ES-I3 (cell line): ENCODE measurements at regions not wholly inside any gene's neighbourhood (a gene's known extent, or its start where the extent isn't known, plus 50 kb on each side); places are given as distances from the start of the nearest gene placed in this dataset.
"Not testable (repeated sequence)": the region's sequence is repeated elsewhere in the genome, so short reads cannot be mapped to it uniquely, and the experiment has no call there.

Source experiments
- H3K36me3 ChIP-seq: 2 replicates; pipeline ENCODE4 v1.6.1; 2013; ENCODE audit warnings: mild to moderate bottlenecking, low read length, control low read depth, moderate library complexity; ENCODE audit not compliant: insufficient read depth
- H3K4me1 ChIP-seq: 2 replicates; pipeline ENCODE4 v1.6.1; 2013; ENCODE audit warnings: mild to moderate bottlenecking, control low read depth, low read length; ENCODE audit not compliant: insufficient read depth
- H3K9ac ChIP-seq: 2 replicates; pipeline ENCODE4 v1.6.1; 2013; ENCODE audit warnings: low read depth, mild to moderate bottlenecking, low read length, moderate library complexity
- H3K9me3 ChIP-seq: 2 replicates; pipeline ENCODE4 v1.6.1; 2013; ENCODE audit warnings: mild to moderate bottlenecking, low read length, moderate library complexity; ENCODE audit not compliant: control insufficient read depth, insufficient read depth

DNA sequence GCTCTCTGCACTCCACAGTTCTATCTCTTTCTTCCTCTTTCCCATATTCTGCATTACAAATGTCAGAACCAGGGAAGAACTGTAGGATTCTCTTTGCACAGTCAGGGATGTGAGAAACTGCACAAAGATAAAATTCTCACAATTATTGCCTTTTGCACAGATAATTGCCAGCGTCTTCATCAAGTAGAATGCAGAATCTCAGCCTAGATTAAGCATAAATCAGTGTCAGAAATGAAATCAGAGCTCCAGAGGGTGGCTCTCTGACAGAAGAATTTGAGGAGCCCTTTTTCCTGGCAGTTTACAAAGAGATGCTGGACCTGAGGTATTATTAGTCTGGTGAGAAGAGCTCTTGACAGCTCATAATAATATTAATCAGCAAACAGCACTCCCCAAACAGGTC lies 173.1 kb downstream of the PTH2R start:
- Histone ChIP-seq H3K9me3 (no peaks in the 10 kb centered on the region), H3K36me3 (no peaks in the 10 kb centered on the region), H3K9ac (no peak overlapping the region), H3K4me1 (no peaks in the 10 kb centered on the region)

DNA sequence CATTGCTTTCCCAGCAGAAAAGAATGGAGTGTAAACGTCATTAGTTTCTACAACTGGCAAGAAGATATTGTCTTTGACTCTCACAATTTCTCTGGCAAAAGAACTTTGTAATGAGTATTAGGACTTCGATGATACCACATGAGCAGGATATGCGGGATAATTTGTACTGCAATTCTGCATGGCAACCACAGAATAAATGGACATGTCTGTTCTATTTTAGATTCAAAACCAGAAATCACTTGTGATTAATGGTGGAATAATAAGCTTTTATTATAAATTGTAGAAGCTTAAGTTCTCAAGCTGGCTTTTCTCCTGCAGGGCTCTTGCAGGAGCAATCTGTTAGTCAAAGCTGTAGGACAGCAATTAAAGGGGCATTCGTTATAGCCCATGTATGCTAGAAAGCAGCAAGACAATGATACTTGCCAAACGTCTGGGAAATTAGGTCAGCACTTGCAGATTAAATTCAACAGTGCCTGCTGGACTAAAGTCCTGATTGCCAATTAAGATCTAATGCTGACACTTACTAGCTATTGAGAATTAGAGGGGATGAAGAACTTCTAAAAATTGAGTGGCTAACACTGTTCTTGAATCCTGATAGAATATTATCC lies 177.9 kb downstream of the PTH2R start:
- Histone ChIP-seq H3K9ac (no peak overlapping the region), H3K4me1 (no peaks in the 10 kb centered on the region), H3K9me3 (no peaks in the 10 kb centered on the region), H3K36me3 (no peaks in the 10 kb centered on the region)

DNA sequence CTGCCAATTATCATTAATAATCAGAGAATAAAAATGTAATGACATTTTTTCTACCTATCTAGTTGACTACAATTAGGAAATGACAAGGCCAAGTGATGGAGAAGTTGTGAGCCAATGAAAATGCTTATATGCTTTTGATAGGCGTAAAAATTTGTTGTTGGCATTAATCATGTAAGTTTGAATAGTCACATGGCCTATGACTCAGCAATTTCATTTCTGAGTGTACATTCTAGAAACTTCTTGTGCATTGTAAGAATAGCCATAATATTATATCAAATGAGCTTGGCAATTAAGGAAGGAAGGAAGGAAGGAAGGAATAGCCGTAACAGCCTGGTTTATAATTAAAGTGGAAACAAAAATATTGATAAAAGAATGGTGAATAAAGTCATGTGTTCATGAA lies 179.9 kb downstream of the PTH2R start:
- H3K36me3 ChIP-seq: no peaks in the 10 kb centered on the region
- H3K9me3 ChIP-seq: no peaks in the 10 kb centered on the region
- H3K9ac ChIP-seq: no peak overlapping the region
- no peaks in the 10 kb centered on the region for H3K4me1 ChIP-seq

DNA sequence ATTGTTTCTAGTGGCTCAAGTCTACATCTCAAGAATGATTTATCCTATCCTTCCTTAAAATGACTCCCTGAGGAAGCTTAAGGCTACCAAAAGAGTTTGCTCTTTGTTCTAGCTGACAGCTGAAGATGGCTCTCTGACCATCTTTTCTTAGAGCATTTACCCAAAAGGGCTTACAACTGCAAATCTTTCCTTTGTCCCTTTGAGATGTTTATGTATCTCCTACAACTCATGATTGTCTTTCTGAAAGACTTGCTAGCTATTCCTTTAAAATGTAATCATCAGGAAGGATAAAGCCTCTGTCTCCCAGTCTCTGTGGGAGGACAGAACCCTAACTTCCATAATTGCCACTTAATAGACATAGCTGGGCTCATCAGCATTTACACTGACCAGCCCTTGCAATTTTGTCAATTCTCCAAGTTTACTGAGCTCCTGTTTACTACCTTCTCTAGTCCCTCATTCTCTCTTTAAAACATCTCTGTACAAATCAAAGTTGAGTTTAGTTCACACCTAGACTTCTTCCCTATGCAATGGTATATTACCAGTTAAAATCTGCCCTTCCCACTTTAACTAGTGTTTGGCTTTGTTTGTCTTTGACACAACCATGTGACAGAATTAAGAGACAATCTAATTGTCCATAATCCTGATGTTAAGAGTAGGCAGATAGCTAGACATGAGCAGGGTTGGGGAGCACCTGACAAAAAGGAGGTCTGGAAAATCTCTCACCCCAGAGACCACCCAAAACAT lies 188.2 kb downstream of the PTH2R start:
- peaks cover 7% of the 10 kb centered on the region; the same call in 1 of the 2 replicates for H3K4me1 ChIP-seq
- H3K9me3 ChIP-seq: peaks cover 5% of the 10 kb centered on the region; the same call in 1 of the 2 replicates
- no peak overlapping the region for H3K9ac ChIP-seq
- H3K36me3 ChIP-seq: no peaks in the 10 kb centered on the region

DNA sequence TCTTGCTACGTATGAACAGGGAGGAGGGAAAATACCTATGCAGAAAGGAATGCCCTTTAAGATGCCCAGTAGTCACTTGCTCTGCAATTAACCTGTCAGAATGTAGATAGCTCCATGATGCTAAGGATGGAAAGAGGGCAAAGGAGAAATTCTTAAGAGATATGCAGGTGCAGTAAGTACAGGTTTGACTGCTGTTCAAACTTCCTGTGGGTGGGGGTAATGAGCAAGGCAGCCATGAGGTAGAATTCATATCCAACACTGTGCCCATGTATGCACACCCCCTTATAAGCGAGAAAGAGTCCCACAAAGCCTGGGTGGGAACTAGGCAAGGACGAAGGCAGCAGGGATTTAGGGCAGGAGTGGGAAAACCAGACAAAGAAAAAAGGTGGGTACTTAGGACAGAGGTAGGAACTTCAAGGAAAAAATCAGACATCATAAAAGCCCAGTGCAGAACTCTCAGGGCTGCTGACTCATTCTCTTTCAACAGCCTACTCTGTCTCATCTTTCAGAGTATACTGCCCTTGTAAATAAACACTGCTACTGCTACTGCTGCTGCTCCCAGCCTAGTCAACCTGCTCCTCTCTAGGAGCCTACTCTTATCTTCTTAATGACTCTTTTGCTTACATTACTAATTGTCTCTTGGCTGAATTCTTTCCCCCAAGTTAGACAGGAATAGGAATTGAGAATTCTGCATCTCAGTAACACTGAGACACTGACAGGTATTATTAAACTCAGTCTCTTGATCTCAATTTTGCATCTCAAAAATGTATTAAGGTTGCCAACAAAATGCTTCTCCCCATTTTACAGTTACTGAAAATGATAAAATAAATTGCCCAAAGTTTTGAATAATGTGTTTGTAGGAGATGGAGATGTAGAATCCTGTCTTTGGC lies 189.0 kb downstream of the PTH2R start:
- peaks cover 5% of the 10 kb centered on the region; the same call in 1 of the 2 replicates for H3K9me3 ChIP-seq
- no peak overlapping the region for H3K9ac ChIP-seq
- H3K4me1 ChIP-seq: peaks cover 7% of the 10 kb centered on the region; the same call in 1 of the 2 replicates
- H3K36me3 ChIP-seq: no peaks in the 10 kb centered on the region

DNA sequence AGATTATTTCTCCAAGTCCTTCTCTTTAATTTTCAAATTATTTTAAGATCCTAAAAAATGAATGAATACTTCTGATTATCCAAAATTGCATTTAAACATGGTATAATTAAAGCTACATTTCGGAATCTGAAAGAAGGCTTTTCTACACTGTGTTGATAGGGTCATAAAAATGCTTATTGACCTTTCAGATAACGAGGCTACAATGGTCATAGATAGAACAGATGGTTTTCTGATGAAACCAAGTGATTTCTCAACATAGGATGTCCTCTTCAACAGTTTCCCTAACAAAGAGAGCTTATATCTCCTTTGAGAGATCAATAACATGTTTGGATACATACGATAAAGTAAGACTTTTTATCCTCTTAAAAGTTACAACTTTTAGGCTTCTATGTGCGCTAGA lies 201.1 kb downstream of the PTH2R start:
- no peaks in the 10 kb centered on the region for H3K9me3 ChIP-seq
- H3K36me3 ChIP-seq: no peaks in the 10 kb centered on the region
- H3K9ac ChIP-seq: no peak overlapping the region
- H3K4me1 ChIP-seq: no peaks in the 10 kb centered on the region

DNA sequence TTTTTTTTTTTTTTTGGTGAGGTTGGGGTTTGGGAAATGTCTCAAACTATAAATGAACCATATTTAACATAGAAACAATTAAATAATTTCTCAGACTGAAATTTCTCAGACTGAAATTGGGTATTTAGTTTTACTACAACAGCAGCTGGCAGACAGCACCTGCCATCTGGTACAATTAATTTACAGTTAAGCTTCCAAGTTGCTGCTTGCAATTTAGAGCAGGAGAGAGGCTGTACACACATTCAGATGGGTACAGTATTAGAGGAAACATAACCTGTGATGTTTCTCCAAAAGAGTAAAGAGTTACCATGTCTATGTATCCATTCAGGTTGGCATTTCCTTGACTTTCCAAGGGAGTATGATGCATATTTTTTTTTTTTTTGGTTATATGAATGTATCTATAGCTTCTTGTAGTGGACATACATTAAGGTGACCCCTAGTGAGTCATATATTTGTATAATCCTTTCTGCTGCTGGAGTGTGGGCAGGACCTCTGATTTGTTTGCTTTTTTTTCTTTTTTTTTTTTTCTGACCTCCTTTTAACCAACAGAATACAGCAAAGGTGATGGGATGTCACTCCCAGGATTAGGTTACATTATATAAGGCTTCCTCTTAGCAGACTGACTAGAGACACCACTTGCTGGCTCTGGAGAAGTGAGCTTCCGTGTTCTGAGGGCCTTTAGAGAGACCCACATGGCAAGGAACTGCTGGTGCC lies 201.7 kb downstream of the PTH2R start:
- Histone ChIP-seq H3K36me3 (no peaks in the 10 kb centered on the region), H3K4me1 (no peaks in the 10 kb centered on the region), H3K9ac (no peak overlapping the region), H3K9me3 (no peaks in the 10 kb centered on the region)

DNA sequence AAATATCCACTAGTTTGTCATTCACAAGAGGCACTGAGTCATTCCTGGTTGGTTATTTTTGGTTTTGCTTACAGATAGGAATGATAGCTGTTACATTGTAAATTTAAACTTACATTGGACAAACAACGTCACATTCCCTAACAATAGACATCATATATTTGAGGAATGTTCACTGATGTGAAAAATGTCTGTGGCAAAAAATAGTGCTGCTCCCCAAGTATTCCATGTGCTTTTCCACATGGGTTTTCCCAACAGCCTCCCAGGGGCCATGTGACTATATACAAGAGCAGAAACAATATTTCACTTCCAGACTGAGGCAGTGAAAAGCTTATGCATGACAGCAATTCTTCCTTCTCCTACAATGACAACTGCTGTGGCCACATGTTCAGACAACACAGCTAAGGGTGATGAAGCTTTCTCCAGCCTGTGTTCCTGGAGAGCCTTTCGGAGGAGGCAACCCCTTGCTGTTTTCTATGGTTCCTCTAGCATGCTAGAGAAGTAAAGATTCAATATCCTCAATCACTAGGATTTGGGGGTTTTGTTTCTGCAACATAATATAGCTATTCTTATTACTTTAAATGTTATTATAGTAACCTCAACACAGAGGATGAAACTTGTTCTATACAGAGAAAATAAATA lies 202.7 kb downstream of the PTH2R start:
- no peaks in the 10 kb centered on the region for H3K9me3 ChIP-seq
- H3K4me1 ChIP-seq: no peaks in the 10 kb centered on the region
- H3K36me3 ChIP-seq: no peaks in the 10 kb centered on the region
- no peak overlapping the region for H3K9ac ChIP-seq

DNA sequence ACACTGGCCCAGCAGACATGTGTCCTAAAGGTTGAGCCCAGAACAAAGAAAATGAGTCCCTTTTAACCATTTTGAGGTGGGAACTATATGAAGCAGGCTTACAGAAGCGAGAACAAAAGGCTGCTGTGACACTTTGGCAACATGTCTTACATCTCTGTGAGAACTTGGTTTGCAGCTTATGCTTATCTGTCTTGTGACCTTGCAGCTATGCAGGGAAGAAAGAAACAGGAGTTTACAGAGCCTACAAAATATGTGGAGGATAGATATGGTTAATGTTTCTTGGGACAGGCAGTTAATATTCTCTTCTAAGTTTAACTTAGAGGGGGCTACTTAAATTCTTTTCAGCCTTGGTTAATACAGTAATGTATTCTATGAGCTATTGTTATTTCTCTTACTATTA lies 209.1 kb downstream of the PTH2R start:
- not testable (repeated sequence) for H3K36me3 ChIP-seq, H3K9me3 ChIP-seq, H3K4me1 ChIP-seq, H3K9ac ChIP-seq

DNA sequence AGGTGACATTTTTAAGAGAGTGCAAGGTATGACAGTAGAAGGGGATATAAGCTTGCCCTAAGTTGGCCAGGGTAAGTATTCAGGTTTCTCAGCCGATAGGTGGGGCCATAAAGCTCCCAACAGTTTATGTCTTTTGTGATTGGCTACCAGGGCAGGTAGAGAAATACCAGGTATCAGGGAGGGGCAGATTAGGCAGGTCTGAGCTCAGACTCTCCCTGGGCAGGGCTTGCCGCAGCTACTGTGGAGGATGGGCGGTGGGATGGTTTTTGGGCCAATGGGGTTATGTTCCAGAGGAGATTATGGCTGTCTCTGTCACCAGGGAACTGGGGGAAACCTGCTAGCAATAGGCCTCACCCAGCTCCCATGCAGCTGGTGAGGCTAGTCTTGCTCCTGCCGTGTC lies 211.6 kb downstream of the PTH2R start:
- no peaks in the 10 kb centered on the region for H3K36me3 ChIP-seq
- H3K4me1 ChIP-seq: no peaks in the 10 kb centered on the region
- H3K9ac ChIP-seq: no peak overlapping the region
- no peaks in the 10 kb centered on the region for H3K9me3 ChIP-seq

DNA sequence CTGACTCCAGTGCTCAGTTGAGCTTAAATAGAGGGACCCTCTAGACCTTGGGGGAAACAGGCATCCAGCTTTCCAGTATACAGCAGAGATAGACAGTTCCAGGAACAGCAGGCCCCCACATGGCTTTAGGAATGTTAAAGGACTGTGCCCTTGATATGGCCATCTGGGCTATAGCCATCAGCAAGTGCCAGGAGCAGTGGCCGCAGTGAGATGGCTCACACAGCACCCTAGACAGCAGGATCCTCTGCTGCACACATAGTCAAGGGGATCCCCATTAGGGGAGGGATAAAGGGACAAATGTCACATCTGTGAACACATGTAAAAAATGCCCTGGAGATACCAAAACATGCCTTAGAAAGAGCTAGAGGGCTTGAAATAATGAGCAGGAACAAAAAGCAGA lies 213.4 kb downstream of the PTH2R start:
- Histone ChIP-seq H3K4me1 (no peaks in the 10 kb centered on the region), H3K9me3 (no peaks in the 10 kb centered on the region), H3K36me3 (no peaks in the 10 kb centered on the region), H3K9ac (no peak overlapping the region)

DNA sequence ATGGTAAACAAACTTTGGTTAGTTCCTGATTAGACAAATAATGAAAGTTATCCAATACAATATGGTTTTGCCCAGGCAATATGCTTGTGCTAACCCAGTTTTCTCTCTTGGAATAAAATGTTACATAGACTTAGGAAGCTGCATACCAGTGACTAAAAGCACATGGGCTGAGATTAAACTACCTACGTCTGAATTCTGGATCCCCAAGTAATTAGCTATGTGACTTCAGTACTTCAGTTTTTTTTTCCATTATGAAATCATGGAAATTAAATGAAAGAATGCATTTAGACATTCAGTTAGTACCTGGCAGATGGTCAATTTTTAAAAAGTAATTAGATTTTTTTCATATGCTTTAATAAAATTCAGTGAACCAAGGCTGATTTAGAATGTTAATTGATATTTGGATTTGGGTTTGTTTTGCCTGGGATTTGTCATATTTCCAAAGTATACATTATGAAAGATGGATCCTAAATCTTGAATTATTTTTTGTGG lies 213.9 kb downstream of the PTH2R start:
- H3K9ac ChIP-seq: no peak overlapping the region
- H3K9me3 ChIP-seq: no peaks in the 10 kb centered on the region
- H3K4me1 ChIP-seq: no peaks in the 10 kb centered on the region

DNA sequence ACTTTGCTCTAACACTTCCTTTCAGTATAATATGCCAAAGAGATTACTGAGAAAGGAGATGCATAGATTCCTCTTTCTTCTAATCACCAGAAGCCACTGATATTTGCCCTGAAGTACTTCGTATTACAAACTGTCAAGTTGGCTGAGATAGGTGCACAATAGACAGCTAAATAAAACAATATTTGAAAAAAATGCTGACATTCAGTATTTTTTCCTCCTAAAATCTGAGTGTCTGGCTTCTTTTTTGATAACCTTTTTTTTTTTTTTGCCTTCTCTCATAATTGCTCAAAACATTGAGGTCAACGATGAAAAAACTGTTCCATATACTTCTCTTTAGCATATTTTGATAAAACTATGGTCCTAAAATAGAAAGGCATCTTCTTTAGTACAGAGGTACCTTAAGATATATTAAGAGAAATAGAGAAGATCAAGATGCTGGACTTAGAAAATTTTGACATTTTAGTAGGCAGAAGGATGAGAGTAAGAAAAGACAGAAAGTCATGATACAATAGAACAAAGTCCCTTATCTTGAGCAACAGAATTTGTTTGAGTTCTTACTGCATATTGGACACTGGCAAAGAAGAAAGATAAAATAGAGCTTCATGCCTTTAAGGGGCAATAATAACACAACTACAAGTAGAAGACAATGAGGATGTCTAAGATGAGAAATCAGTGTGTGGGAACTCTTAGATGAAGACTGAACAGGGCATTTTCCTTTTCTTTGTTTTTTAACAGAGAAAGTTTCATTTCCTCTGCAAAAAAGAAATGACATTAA lies 220.7 kb downstream of the PTH2R start:
- Histone ChIP-seq H3K9ac (no peak overlapping the region), H3K36me3 (no peaks in the 10 kb centered on the region), H3K4me1 (no peaks in the 10 kb centered on the region), H3K9me3 (no peaks in the 10 kb centered on the region)

More for the DNA sequence above, 213.9 kb downstream of the PTH2R start:
- no peaks in the 10 kb centered on the region for H3K36me3 ChIP-seq
